Smooth muscle cell (in vitro differentiated cells): ENCODE measurements at regions not wholly inside any gene's neighbourhood (a gene's known extent, or its start where the extent isn't known, plus 50 kb on each side); places are given as distances from the start of the nearest gene placed in this dataset.
"Not testable (repeated sequence)": the region's sequence is repeated elsewhere in the genome, so short reads cannot be mapped to it uniquely, and the experiment has no call there.

Source experiments
- DNase-seq: peaks from one replicate; lab custom pipeline; 2025; ENCODE audit not compliant: unreplicated experiment; lab: John Stamatoyannopoulos, UW
- H2AFZ ChIP-seq: fragments of 200-600 bp; sonication (generic); 2 replicates; pipeline ENCODE4 v1.6.0; 2016; ENCODE audit warnings: antibody characterized with exemption, low read depth, mild to moderate bottlenecking
- H3F3A ChIP-seq: fragments of 200-600 bp; sonication (generic); 2 replicates; pipeline ENCODE4 v1.6.0; 2017; ENCODE audit warnings: antibody characterized with exemption, low read depth
- H3K27ac ChIP-seq: fragments of 200-600 bp; sonication (generic); 2 replicates; pipeline ENCODE4 v1.5.1; 2016; ENCODE audit warnings: low read depth, mild to moderate bottlenecking
- H3K27me3 ChIP-seq: fragments of 200-600 bp; sonication (generic); 2 replicates; pipeline ENCODE4 v1.6.1; 2016; ENCODE audit warnings: low read depth, mild to moderate bottlenecking
- H3K36me3 ChIP-seq: fragments of 200-600 bp; sonication (generic); 2 replicates; pipeline ENCODE4 v1.5.1; 2016; ENCODE audit warnings: low read depth
- H3K4me1 ChIP-seq: fragments of 200-600 bp; sonication (generic); 2 replicates; pipeline ENCODE4 v1.5.1; 2016; ENCODE audit warnings: low read depth
- H3K4me2 ChIP-seq: fragments of 200-600 bp; sonication (generic); 2 replicates; pipeline ENCODE4 v1.6.0; 2016; ENCODE audit warnings: mild to moderate bottlenecking
- H3K4me3 ChIP-seq: fragments of 200-600 bp; sonication (generic); 2 replicates; pipeline ENCODE4 v1.5.1; 2016; ENCODE audit warnings: mild to moderate bottlenecking
- H3K79me2 ChIP-seq: fragments of 200-600 bp; sonication (generic); 2 replicates; pipeline ENCODE4 v1.6.0; 2016; ENCODE audit warnings: low read depth, mild to moderate bottlenecking
- H3K9ac ChIP-seq: fragments of 200-600 bp; sonication (generic); 2 replicates; pipeline ENCODE4 v1.6.0; 2016; ENCODE audit warnings: low read depth
- H3K9me3 ChIP-seq: fragments of 200-600 bp; sonication (generic); replicated peaks from 2 replicates; pipeline ENCODE4 v1.5.1; 2016; ENCODE audit warnings: low read depth
- H4K20me1 ChIP-seq: fragments of 200-600 bp; sonication (generic); 2 replicates; pipeline ENCODE4 v1.6.0; 2016; ENCODE audit warnings: low read depth
- CTCF ChIP-seq: fragments of 200-600 bp; sonication (generic); IDR thresholded peaks from 2 replicates; pipeline ENCODE4 v1.5.1; 2017; ENCODE audit warnings: borderline replicate concordance, mild to moderate bottlenecking, antibody characterized with exemption; ENCODE audit not compliant: insufficient read depth, poor library complexity, severe bottlenecking
- WGBS: methylation state at CpG from one replicate; pipeline ENCODE4 v1.1.7; 2016; ENCODE audit warnings: low lambda C conversion rate; 5-methylcytosine and 5-hydroxymethylcytosine counted together

GRCh38 chr3:106140431-106140830 lies 271.6 kb upstream of the CBLB start:
- Histone ChIP-seq H3K4me1 (no peaks in the 10 kb centered on the region), H3K9me3 (no peaks in the 10 kb centered on the region), H3K36me3 (no peaks in the 10 kb centered on the region), H3K9ac (no peak overlapping the region), H3K4me3 (no peak overlapping the region), H3K27me3 (no peaks in the 10 kb centered on the region), H4K20me1 (no peaks in the 10 kb centered on the region), H3K27ac (no peak overlapping the region), H3K79me2 (no peaks in the 10 kb centered on the region), H3K4me2 (no peak overlapping the region), H3F3A (no peaks in the 10 kb centered on the region), H2AFZ (no peak overlapping the region)
- no peak for DNase-seq
- TF ChIP-seq CTCF, result no peak

DNA sequence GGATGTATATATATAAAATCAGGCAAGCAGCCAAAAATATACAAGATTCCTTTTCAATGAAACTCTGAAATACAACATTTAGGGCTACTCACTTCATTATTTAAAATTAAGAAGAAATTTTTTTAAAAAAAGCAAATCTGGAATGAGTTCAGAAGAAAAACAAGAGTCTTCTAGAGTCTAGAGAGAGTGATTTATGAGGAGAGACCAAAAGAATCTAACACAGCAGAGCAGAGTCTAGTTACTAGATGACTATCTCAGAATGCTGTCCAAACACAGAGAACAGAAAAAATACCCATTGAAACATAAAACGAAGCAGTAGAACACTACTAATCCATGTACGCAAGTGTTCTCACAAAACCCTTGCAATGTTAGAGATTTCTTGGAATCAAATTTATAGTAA lies 275.2 kb upstream of the CBLB start:
- no peaks in the 10 kb centered on the region for H3K36me3 ChIP-seq
- H3K9ac ChIP-seq, result no peak overlapping the region
- no peak overlapping the region for H3K4me3 ChIP-seq
- H2AFZ ChIP-seq, result no peak overlapping the region
- H3K27ac ChIP-seq, result no peak overlapping the region
- WGBS, result 54% methylated on average over 2 of the region's 2 CpGs
- no peaks in the 10 kb centered on the region for H4K20me1 ChIP-seq
- TF ChIP-seq CTCF, result no peak
- DNase-seq, result no peak
- no peak overlapping the region for H3K4me2 ChIP-seq
- no peaks in the 10 kb centered on the region for H3K9me3 ChIP-seq
- H3K4me1 ChIP-seq, result no peaks in the 10 kb centered on the region
- no peaks in the 10 kb centered on the region for H3K27me3 ChIP-seq
- H3K79me2 ChIP-seq, result no peaks in the 10 kb centered on the region
- no peaks in the 10 kb centered on the region for H3F3A ChIP-seq

DNA sequence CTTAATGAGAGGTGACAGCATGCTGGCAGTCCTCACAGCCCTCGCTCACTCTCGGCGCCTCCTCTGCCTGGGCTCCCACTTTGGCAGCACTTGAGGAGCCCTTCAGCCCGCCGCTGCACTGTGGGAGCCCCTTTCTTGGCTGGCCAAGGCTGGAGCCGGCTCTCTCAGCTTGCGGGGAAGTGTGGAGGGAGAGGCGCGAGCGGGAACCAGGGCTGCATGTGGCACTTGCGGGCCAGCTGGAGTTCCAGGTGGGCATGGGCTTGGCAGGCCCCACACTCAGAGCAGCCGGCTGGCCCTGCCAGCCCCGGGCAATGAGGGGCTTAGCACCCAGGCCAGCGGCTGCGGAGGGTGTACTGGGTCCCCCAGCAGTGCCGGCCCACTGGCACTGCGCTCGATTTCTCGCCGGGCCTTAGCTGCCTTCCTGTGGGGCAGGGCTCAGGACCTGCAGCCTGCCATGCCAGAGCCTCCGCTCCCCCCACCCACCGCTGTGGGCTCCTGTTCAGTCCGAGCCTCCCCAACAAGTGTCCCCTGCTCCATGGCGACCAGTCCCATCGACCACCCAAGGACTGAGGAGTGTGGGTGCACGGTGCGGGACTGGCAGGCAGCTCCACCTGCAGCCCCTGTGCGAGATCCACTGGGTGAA lies 279.7 kb upstream of the CBLB start:
- H3F3A ChIP-seq, H2AFZ ChIP-seq, H3K27me3 ChIP-seq, H3K36me3 ChIP-seq, H3K9me3 ChIP-seq, H3K4me3 ChIP-seq, H3K4me2 ChIP-seq, H3K79me2 ChIP-seq, H3K9ac ChIP-seq, H4K20me1 ChIP-seq, H3K27ac ChIP-seq, DNase-seq, H3K4me1 ChIP-seq: not testable (repeated sequence)
- 98% methylated on average over 28 of the region's 28 CpGs for WGBS

GRCh38 chr3:106157411-106157810 lies 288.6 kb upstream of the CBLB start:
- H3K36me3 ChIP-seq, result no peaks in the 10 kb centered on the region
- no peaks in the 10 kb centered on the region for H3K27me3 ChIP-seq
- H3K79me2 ChIP-seq, result no peaks in the 10 kb centered on the region
- no peak overlapping the region for H3K9ac ChIP-seq
- no peaks in the 10 kb centered on the region for H3K4me1 ChIP-seq
- H3K4me2 ChIP-seq, result no peak overlapping the region
- H3F3A ChIP-seq, result no peaks in the 10 kb centered on the region
- DNase-seq, result no peak
- no peak for TF ChIP-seq CTCF
- H3K4me3 ChIP-seq, result no peak overlapping the region
- no peaks in the 10 kb centered on the region for H3K9me3 ChIP-seq
- H4K20me1 ChIP-seq, result no peaks in the 10 kb centered on the region
- no peak overlapping the region for H2AFZ ChIP-seq
- WGBS, result 98% methylated on average over 3 of the region's 3 CpGs
- H3K27ac ChIP-seq, result no peak overlapping the region
